T follicular helper cell (primary cell): ENCODE measurements at regions not wholly inside any gene's neighbourhood (a gene's known extent, or its start where the extent isn't known, plus 50 kb on each side); places are given as distances from the start of the nearest gene placed in this dataset.

ENCODE experiments used
- DNase-seq: peaks from one replicate; pipeline ENCODE4 v3.0.0-alpha.2; 2020; ENCODE audit warnings: low read depth

GRCh38 chr2:173590276-173590861, 235.7 kb downstream of the CDCA7 start:
- DNase-seq: no peak

GRCh38 chr2:173593109-173593508, 238.4 kb downstream of the CDCA7 start:
- no peak for DNase-seq

GRCh38 chr2:173596244-173596643, 241.6 kb downstream of the CDCA7 start:
- no peak for DNase-seq

GRCh38 chr2:173598525-173598924, 243.9 kb downstream of the CDCA7 start:
- DNase-seq: no peak

GRCh38 chr2:173599821-173600359, 245.2 kb downstream of the CDCA7 start:
- DNase-seq: no peak

- no peak for DNase-seq
These were observed 247.6 kb downstream of the CDCA7 start for GRCh38 chr2:173602153-173602795.

- no peak for DNase-seq
These were observed 251.3 kb downstream of the CDCA7 start for GRCh38 chr2:173605994-173606393.

GRCh38 chr2:173606619-173607248, 252.1 kb downstream of the CDCA7 start:
- DNase-seq: no peak

- no peak for DNase-seq
These were observed 253.1 kb downstream of the CDCA7 start for GRCh38 chr2:173607606-173608311.

- no peak for DNase-seq
These were observed 256.4 kb downstream of the CDCA7 start for GRCh38 chr2:173611121-173611520.

- no peak for DNase-seq
These were observed 257.7 kb downstream of the CDCA7 start for GRCh38 chr2:173612354-173612753.

- no peak for DNase-seq
These were observed 258.7 kb downstream of the CDCA7 start for GRCh38 chr2:173613386-173613785.

- DNase-seq: no peak
These were observed 259.7 kb downstream of the CDCA7 start for GRCh38 chr2:173614265-173614930.

GRCh38 chr2:173623438-173624319, 269.0 kb downstream of the CDCA7 start:
- no peak for DNase-seq

- DNase-seq: no peak
These were observed 270.6 kb downstream of the CDCA7 start for GRCh38 chr2:173625315-173625714.

- no peak for DNase-seq
These were observed 274.4 kb downstream of the CDCA7 start for GRCh38 chr2:173629076-173629475.

- DNase-seq: no peak
These were observed 275.9 kb downstream of the CDCA7 start for GRCh38 chr2:173630425-173631126.

- no peak for DNase-seq
These were observed 276.4 kb downstream of the CDCA7 start for GRCh38 chr2:173631127-173631460.

- no peak for DNase-seq
These were observed 289.5 kb downstream of the CDCA7 start for GRCh38 chr2:173644146-173644545.

- no peak for DNase-seq
These were observed 293.1 kb downstream of the CDCA7 start for GRCh38 chr2:173647681-173648311.
